Ishikawa (cell line): ENCODE measurements at regions not wholly inside any gene's neighbourhood (a gene's known extent, or its start where the extent isn't known, plus 50 kb on each side); places are given as distances from the start of the nearest gene placed in this dataset.

Source experiments
- CEBPB ChIP-seq: IDR thresholded peaks from 2 replicates; pipeline ENCODE4 v1.6.1; 2012
- EP300 ChIP-seq: IDR thresholded peaks from 2 replicates; pipeline ENCODE4 v1.6.1; 2012; ENCODE audit warnings: borderline replicate concordance
- NFIC ChIP-seq: IDR thresholded peaks from 2 replicates; pipeline ENCODE4 v1.6.1; 2012
- YY1 ChIP-seq: IDR thresholded peaks from 2 replicates; pipeline ENCODE4 v1.6.1; 2012; ENCODE audit warnings: low read depth
- TF ChIP-seq, protein P1 (sequence below): IDR thresholded peaks from 2 replicates; pipeline ENCODE4 v1.6.1; 2012; ENCODE audit warnings: low read depth, mild to moderate bottlenecking
- TF ChIP-seq, protein P2 (sequence below): IDR thresholded peaks from 2 replicates; pipeline ENCODE4 v1.6.1; 2012

DNA sequence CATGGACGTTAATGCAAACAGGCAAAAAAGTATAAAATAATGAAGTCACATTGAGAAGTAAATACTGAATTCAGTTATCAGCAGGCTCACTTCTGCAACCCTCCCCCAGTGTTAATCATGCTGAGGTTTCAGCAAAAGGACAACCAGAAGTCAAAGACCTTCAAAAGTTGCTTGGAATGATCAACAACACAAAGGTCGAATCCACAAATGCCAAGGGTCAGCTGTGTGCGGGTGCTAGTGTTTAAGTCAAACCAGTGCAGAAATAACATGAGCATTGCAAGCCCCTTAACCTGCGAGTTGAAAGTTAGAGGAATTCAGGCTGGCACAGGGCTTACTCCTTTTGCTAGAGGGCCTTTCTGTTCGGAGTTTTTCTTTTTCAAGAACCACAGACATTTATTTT lies 436.7 kb upstream of the SEL1L start:
- TF ChIP-seq EP300: no peak
- no peak for TF ChIP-seq YY1
- no peak for TF ChIP-seq CEBPB
- TF ChIP-seq, protein P1, sequence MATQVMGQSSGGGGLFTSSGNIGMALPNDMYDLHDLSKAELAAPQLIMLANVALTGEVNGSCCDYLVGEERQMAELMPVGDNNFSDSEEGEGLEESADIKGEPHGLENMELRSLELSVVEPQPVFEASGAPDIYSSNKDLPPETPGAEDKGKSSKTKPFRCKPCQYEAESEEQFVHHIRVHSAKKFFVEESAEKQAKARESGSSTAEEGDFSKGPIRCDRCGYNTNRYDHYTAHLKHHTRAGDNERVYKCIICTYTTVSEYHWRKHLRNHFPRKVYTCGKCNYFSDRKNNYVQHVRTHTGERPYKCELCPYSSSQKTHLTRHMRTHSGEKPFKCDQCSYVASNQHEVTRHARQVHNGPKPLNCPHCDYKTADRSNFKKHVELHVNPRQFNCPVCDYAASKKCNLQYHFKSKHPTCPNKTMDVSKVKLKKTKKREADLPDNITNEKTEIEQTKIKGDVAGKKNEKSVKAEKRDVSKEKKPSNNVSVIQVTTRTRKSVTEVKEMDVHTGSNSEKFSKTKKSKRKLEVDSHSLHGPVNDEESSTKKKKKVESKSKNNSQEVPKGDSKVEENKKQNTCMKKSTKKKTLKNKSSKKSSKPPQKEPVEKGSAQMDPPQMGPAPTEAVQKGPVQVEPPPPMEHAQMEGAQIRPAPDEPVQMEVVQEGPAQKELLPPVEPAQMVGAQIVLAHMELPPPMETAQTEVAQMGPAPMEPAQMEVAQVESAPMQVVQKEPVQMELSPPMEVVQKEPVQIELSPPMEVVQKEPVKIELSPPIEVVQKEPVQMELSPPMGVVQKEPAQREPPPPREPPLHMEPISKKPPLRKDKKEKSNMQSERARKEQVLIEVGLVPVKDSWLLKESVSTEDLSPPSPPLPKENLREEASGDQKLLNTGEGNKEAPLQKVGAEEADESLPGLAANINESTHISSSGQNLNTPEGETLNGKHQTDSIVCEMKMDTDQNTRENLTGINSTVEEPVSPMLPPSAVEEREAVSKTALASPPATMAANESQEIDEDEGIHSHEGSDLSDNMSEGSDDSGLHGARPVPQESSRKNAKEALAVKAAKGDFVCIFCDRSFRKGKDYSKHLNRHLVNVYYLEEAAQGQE: no peak
- no peak for TF ChIP-seq NFIC
- TF ChIP-seq, protein P2, sequence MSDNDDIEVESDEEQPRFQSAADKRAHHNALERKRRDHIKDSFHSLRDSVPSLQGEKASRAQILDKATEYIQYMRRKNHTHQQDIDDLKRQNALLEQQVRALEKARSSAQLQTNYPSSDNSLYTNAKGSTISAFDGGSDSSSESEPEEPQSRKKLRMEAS: no peak
